GM18870 (cell line): ENCODE measurements at regions not wholly inside any gene's neighbourhood (a gene's known extent, or its start where the extent isn't known, plus 50 kb on each side); places are given as distances from the start of the nearest gene placed in this dataset.

ENCODE experiments used
- ATAC-seq: cut with Tn5 transposase; IDR thresholded peaks from one replicate; pipeline ENCODE4 v1.9.1; 2021; ENCODE audit warnings: moderate library complexity; ENCODE audit not compliant: unreplicated experiment

GRCh38 chr12:107439026-107439738 lies 246.4 kb upstream of the PWP1 start:
- ATAC-seq, result no peak

DNA sequence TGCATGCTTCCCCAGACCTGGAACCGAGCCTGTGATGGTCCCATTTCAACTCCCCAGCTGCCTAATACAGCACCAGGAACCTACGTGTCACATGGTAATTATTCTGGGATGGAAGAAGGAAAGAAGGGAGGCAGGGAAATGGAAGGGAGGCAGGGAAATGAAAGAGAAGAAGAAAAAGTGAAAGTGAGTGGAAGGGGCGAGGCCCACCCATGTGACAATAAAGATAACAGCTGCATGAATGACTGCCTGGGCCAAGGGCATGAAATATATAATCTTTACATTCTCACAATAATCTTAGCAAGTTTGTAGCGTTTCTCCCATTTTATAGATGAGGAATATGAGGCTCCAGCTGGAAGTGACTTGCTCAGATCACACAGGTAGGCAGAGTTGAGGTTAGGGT lies 245.0 kb upstream of the PWP1 start:
- no peak for ATAC-seq

DNA sequence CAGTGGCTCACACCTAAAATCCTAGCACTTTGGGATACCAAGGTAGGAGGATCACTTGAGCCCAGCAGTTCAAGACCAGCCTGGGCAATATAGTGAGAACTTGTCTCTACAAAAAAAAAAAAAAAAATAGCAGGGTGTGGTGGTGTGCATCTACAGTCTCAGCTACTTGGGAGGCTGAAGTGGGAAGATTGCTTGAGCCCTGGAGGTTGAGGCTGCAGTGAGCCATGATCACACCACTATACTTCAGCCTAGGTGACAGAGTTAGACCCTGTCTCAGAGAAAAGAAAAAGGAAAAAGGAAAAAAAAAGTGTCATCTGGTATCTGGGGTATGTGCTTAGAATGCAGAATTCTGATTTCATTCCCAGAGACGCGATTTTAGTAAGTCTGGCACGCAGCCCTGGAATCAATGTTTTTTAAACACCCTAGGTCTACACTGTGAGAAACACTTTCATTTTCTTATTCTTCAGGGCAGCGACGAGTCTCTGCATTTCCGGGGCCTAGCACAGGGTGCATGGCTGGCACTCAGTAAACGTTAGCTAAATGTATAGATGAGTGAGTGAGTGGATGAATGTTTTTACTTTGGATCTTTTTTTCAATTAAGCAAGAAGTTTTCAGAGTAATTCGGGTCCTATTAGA lies 243.8 kb upstream of the PWP1 start:
- ATAC-seq, result no peak

GRCh38 chr12:107442326-107442987 lies 243.1 kb upstream of the PWP1 start:
- ATAC-seq, result no peak

GRCh38 chr12:107443320-107444090 lies 242.1 kb upstream of the PWP1 start:
- ATAC-seq, result no peak

GRCh38 chr12:107444771-107445170 lies 240.8 kb upstream of the PWP1 start:
- no peak for ATAC-seq

GRCh38 chr12:107446476-107446875 lies 239.1 kb upstream of the PWP1 start:
- ATAC-seq, result no peak

- no peak for ATAC-seq
Observed at GRCh38 chr12:107447336-107447735, 238.3 kb upstream of the PWP1 start.

- no peak for ATAC-seq
Observed at GRCh38 chr12:107448198-107448597, 237.4 kb upstream of the PWP1 start.

DNA sequence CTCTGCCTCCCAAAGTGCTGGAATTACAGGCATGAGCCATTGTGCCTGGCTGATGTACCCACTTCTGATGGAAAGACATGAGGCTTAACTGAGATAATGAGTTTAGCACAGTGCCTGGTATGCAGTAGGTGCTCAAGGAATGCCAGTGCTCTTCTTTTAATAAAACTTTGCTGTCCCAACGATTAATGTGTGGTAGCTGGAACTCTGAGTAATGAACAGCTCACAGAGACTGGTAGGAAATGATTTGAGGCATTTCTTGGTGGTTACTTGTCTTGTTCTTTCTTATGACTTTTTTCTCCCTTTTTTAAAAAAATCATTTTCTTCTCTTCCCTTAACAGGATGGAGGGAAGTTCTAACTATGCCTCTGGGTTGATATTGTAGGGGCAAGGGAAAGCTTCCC lies 235.7 kb upstream of the PWP1 start:
- no peak for ATAC-seq

DNA sequence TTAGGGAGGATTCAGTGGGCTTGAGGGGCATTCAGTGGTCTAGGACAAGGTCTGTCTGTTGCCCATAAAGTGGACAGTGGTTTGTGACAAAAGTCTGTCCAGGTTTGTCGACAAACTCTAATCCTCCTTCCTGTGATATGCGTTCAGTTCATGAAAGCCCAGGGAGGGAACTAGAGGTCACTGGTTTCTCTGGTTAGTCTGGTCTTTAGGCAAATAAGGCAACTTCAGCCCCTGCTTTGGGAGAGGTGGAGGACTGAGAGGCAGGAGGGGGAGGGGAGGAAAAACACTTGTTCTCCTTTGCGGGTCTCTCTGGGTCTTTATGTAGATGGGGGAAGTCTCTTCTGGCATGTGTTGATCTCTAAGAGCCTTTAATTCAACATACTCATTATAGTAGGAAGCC lies 235.1 kb upstream of the PWP1 start:
- no peak for ATAC-seq

DNA sequence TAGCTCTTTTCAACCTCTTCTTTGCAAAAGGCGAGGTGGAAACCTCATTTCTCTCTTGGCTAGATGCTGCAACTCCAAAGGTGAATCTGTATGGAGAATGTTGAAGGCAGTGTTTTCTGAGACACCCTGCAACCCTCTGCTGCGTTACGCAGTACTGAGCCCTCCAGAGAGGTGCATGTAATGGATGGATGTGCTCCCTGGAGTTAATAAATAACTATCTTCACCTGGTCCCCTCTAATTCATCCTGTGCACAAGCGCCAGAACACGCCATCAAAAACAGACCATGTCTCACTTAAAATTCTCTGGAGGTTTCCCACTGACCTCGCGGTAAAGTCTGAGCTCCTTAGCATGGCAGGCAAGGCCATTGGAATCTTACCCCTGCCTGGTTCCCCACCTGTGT lies 234.4 kb upstream of the PWP1 start:
- ATAC-seq, result no peak

GRCh38 chr12:107454109-107454830 lies 231.3 kb upstream of the PWP1 start:
- no peak for ATAC-seq

DNA sequence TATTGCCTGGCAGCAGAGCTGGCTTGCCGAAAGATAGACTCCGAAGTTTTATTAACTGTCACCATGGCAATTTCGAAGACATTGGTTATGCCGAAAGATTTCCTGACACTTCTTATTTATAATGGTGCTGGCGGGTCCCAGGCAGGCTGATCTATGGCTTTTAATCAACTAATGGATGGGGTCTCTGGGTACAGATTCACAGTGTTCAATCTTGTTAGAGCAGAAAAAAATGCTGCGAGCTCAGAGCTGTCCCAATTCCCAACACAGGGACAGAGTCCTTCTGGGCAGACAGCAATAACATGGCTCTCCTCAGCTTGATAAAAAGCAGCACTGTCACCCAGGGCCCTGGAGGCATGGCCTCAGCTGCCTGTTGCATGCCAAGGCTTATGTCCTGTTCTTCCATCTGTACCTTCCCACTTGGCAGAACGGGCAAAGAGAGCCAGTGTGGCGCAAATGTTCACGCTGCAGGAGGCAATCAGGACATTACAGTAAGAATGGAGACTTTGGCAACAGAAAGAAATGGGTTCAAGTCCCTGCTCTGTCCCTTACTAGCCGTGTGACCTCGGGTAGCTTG lies 228.2 kb upstream of the PWP1 start:
- ATAC-seq, result no peak

GRCh38 chr12:107458163-107458562 lies 227.4 kb upstream of the PWP1 start:
- no peak for ATAC-seq

DNA sequence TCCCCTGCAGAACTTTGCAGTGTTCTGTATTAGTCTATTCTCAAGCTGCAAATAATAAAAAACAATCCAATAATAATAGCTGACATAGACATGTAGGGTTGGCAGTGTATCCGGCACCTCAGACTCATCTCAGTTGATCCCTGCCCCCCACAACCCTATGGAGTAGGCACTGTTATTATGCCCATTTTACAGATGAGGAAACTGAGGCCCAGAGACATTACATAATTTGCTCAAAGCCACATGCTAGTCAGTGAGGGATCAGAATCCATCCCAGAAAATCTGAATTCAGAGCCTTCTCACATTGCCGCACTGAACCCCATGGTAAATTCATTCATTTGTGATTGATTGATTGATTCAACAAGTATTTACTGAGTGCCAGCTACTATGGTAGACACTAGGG lies 226.6 kb upstream of the PWP1 start:
- ATAC-seq, result no peak

DNA sequence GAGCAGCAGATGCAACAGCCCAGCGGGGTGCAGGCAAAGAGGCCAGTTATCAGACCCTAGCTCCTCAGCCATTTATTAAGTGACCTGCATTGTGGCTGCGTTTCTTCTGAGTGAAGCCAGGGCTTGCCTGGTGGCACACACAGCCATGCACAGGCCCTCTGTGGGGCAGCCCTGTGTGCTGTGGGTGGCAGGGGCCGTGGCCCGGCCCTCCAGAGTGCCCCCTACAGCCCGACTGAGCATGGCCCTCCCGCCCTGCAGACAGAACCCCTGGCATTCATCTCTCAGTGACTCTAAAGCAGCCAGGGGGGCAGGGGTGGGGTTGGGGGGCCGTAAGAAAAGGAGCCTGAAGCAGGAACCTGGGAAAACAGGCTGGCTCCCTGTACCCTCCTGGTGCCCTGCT lies 226.0 kb upstream of the PWP1 start:
- ATAC-seq, result no peak

DNA sequence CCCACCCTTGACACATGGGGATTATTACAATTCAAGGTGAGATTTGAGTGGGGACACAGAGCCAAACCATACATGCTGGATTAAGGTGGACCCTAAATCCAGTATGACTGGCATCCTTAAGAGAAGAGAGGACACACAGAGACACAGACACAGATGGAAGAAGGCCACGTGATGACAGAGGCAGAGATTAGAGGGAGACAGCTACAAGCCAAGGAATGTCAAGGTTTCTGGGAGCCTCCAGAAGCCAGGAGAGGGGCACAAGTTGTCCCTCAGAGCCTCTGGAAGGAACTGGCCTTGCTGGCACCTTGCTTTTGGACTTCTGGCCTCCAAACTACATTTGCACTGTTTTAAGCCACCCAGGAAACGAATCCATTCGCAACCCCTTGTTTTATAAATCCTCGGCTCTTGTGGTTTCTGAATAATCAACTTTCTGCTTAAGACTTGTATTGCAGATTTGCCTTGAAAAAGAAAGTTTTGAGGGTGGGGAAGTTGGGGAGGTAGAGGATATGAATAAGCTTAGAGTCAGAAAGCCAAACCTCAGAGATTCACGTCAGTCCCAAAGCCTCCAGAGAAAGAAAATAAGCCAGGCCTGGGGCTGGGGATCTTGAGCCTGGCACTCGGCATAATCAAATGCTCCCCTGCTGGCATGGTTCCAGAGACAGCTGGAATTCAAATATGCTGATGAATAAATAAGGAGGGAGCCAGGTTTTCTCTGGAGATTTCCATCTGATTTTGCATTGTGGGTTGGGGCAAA lies 224.2 kb upstream of the PWP1 start:
- no peak for ATAC-seq

- ATAC-seq, result no peak
Observed at GRCh38 chr12:107462428-107463332, 222.9 kb upstream of the PWP1 start.
